ENCODE measurements at regions not wholly inside any gene's neighbourhood (a gene's known extent, or its start where the extent isn't known, plus 50 kb on each side); places are given as distances from the start of the nearest gene placed in this dataset.
"Not testable (repeated sequence)": the region's sequence is repeated elsewhere in the genome, so short reads cannot be mapped to it uniquely, and the experiment has no call there.

DNA sequence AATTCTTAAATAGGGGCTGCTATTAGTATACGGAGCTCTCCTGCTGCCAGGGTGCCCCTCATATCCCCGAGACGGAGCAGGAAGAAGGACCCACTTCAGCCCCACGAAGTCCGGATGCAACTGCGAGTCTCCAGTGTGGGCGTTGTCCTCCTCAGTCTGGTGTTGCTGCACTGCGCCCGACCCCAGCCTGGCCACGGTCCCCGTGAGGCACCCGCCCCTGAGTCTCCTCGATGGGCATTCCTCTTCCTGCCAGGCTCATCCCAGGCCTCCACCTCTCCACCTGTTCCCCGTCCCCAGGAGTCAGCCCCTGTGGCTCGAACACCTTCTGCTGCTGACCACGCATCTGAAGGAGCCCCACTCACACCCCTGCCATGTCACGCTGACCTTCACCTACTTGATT is 68.1 kb upstream of the SFSWAP start:
- no peak for DNase-seq (ENCODE audit: low read depth)
- TF ChIP-seq, protein P1, sequence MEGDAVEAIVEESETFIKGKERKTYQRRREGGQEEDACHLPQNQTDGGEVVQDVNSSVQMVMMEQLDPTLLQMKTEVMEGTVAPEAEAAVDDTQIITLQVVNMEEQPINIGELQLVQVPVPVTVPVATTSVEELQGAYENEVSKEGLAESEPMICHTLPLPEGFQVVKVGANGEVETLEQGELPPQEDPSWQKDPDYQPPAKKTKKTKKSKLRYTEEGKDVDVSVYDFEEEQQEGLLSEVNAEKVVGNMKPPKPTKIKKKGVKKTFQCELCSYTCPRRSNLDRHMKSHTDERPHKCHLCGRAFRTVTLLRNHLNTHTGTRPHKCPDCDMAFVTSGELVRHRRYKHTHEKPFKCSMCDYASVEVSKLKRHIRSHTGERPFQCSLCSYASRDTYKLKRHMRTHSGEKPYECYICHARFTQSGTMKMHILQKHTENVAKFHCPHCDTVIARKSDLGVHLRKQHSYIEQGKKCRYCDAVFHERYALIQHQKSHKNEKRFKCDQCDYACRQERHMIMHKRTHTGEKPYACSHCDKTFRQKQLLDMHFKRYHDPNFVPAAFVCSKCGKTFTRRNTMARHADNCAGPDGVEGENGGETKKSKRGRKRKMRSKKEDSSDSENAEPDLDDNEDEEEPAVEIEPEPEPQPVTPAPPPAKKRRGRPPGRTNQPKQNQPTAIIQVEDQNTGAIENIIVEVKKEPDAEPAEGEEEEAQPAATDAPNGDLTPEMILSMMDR (IDR thresholded peaks at IDR 0.05; ENCODE audit: control insufficient read depth, extremely low read depth, insufficient read depth) = no peak
- H3K4me3 ChIP-seq (ENCODE audit: low read depth, low read length) = no peak overlapping the region

DNA sequence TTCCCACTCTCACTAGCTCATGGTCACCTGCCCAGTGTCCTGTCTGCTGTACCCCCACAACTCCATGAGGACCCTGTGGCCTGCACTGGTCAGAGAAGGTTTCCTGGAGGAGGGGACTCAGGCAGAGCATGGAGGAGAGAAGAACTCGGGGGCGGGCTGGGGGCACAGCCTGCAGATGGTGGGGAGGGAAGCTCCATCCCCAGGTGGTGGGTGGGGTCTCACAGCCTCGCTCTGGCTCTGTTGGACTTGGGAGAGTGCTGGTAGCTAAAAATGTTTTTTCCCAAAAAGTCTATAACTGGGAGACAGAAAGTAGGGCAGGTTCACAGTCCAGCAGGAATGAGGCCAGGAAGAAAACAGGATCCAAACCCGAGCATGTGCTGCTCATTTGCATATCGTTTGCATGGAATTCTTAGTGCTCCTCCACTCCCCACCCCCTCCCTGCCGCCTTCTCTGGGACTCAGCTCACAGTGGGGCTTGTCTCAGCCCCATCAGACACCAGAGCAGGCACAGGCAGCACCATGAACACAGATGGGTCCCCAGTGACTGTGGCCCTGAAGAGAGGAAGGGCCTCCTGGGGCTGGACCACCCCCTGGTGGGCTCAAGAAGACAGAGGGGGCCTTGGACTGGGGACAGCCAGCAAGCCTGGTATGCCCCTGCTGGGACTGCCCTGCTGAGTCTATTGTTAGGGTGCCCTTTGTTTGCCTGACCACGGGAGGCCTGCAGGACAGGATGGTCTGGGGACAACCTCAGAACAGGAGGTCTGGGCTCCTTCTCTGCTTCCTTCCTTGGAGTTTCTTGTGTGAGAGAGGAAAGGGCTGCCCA is 67.0 kb upstream of the SFSWAP start:
- TF ChIP-seq, protein P1 (IDR thresholded peaks at IDR 0.05; ENCODE audit: control insufficient read depth, extremely low read depth, insufficient read depth) = no peak
- H3K4me3 ChIP-seq (ENCODE audit: low read depth, low read length) = no peak overlapping the region
- DNase-seq (ENCODE audit: low read depth) = no peak

DNA sequence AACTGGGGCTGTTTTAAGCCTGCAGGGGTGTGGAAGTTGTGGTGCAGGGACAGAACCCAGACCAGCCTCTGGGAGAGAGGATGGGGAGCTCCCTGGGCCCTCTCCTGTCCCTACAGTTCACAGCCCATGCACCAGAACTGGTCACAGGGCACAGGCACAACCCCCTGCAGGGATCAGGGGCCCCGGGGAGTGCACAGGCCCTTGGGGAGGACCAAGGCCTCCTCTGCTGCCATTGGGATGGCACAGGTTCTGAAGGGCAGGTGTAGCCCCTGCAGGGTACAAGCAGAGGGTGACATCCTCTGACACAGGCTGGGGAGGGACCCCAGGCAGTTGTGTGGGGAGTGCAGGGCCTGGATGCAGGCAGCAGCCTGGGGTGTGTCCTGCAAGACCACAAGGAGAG is 66.4 kb upstream of the SFSWAP start:
- TF ChIP-seq, protein P1 (IDR thresholded peaks at IDR 0.05; ENCODE audit: control insufficient read depth, extremely low read depth, insufficient read depth) = no peak
- H3K4me3 ChIP-seq (ENCODE audit: low read depth, low read length) = no peak overlapping the region
- DNase-seq (ENCODE audit: low read depth) = no peak

DNA sequence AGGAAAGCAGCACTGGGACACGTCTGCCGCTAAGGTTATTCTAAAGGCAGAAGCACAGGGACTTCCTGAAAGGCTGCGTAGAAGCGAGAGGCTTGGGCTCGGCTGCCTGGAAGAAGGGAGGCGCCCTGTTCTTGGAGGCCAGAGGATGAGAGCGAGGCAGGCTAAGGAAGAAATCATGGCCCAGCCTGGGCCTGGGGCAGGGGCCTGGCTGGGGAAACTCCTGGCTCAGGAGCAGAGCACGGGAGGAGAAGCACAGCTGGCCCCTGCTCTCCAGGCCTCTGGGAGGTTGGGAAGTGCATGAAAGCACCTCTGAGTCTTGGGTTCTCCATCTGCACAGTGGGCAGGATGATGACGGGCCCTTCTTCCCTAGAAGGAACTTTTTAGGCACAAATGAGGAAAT is 66.0 kb upstream of the SFSWAP start:
- DNase-seq (ENCODE audit: low read depth); H3K4me3 ChIP-seq (ENCODE audit: low read depth, low read length): not testable (repeated sequence)

DNA sequence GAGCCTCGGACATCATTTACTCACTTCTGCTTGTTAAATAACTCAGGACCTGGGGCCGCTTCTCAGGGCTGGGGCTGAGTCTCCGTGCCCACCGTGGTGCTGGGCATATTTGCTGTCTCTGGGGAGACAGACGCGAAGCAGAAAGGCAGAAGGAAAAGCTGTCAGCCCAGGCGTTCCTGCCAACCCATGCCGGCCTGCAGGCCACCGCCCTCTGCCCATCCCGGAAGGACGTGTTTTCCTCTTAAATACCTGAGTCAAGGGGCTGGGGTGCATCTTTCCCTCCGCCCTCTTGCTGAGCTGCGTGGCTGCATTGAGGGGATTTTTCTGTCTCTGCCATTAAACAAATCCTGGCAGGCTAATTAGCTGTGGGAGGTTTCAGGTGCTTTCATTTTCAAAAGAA is 65.3 kb upstream of the SFSWAP start:
- DNase-seq (ENCODE audit: low read depth); H3K4me3 ChIP-seq (ENCODE audit: low read depth, low read length): not testable (repeated sequence)

DNA sequence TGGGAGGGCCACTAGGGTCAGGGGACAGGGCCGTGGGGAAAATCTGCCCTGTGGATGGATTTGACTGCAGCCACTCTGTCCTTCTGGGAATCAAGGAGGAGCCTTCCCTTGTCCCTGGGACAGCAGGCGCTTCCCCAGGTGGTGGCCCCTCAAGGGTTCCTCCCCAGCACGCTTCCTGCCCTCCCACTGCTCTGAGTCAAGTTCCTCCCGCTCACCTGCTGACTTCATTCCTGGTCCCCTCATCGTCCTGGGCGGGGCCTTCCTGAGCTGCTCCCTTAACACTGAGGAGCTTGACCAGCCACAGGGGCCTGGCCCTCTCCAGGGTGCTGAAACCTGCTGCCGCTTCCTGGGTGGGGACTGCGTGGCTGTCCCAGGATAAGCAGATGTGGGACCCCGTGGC is 64.4 kb upstream of the SFSWAP start:
- H3K4me3 ChIP-seq (ENCODE audit: low read depth, low read length); DNase-seq (ENCODE audit: low read depth): not testable (repeated sequence)

DNA sequence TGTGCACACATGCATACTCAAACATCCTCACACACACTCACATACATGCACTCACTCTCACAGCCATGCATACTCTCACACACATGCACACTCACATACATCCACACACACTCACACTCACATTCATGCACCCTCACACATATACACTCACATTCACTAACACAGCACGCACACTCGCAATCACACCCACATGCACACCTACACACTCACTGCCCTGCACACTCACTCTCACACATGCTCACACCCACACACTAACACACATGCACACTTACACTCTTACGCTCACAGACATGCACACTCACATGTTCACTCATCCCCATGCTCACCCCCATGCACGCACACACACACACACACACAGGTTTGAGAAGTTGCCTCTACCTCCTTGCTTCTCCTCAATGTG is 63.2 kb upstream of the SFSWAP start:
- DNase-seq (ENCODE audit: low read depth) = no peak
- TF ChIP-seq, protein P1 (IDR thresholded peaks at IDR 0.05; ENCODE audit: control insufficient read depth, extremely low read depth, insufficient read depth) = no peak
- no peak overlapping the region for H3K4me3 ChIP-seq (ENCODE audit: low read depth, low read length)

DNA sequence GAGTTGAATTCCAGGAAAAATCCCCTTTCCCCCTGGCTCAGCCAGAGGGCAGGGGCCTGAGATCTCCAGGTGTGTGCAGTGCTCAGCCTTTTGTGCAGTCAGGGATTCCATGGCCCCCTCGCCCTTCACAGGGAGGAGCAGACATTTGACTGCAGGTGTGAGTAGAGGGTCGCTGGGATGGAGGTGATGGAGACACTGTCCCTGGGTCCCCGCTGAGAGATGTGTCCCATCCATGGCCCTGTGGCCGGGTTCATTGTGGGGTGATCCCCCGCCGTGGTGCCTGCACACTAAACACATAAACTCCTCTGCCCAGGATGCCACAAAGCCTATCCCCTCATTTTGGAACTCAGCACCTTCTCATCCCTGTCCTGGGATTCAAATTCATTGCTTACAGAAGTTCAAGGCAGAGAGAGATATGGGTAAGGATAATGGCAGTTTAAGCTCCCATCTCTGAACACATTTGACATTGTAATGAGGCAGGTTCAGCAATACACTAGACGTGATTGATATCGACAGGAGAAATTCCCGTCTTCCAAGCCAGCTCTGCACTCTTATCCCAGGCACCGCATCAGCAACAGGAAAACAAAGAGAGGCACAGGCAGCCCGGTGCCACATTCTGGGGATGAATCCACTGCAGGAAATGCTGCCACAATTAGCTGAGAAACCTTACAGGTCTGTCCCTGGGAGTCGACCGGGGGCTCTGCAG is 55.3 kb upstream of the SFSWAP start:
- DNase-seq (ENCODE audit: low read depth); H3K4me3 ChIP-seq (ENCODE audit: low read depth, low read length): not testable (repeated sequence)

DNA sequence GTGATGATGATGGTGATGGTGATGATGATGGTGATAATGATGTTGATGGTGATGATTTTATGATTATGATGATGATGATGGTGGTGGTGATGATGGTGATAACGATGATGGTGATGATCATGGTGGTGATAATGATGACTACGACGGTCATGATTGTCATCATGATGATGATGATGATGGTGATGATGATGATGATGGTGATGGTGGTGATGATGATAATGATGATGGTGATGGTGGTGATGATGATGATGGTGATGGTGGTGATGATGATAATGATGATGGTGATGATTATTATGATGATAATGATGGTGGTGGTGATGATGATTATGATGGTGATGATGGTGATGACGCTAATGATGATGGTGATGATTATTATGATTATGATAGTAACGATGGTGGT is 54.1 kb upstream of the SFSWAP start:
- DNase-seq (ENCODE audit: low read depth); H3K4me3 ChIP-seq (ENCODE audit: low read depth, low read length): not testable (repeated sequence)

DNA sequence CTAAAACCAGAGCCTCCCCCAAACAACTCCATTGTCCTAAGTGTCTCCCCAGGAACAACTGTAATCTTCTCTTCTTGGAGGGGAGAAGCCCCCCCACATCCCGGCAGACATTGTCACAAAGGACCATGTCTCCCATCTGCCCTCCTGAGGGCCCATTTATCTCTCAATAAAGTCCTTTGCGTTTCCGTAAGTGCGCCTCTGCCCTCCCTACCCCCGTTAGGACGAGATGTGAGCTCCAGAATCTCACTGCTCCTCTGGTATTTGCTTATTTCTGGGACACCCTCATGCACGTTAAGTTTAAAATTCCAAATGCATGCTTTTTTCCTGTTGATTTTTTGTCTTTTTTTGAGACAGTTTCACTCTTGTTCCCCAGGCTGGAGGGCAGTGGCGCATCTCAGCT is 52.3 kb upstream of the SFSWAP start:
- DNase-seq (ENCODE audit: low read depth); H3K4me3 ChIP-seq (ENCODE audit: low read depth, low read length): not testable (repeated sequence)

DNA sequence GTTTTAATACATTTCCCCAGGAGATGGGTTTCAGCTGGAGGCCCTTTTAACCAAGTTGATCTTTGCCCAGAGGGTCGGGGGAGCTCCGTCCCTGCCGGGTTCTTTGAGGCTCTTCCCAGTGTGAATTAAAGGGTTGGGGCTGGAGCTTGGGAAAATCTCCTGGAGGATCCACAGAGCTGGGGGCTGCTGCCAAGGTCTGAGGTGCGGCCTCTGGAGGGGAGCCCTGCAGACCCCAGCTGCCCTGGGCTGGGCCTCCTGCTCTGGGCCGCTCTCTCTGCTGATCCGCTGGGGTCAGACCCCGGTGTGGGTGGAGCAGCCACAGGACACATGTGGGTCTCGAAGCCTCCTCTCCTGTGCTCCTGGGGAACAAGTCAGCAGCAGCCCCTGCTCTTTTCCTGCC is 51.4 kb upstream of the SFSWAP start:
- DNase-seq (ENCODE audit: low read depth); H3K4me3 ChIP-seq (ENCODE audit: low read depth, low read length): not testable (repeated sequence)

DNA sequence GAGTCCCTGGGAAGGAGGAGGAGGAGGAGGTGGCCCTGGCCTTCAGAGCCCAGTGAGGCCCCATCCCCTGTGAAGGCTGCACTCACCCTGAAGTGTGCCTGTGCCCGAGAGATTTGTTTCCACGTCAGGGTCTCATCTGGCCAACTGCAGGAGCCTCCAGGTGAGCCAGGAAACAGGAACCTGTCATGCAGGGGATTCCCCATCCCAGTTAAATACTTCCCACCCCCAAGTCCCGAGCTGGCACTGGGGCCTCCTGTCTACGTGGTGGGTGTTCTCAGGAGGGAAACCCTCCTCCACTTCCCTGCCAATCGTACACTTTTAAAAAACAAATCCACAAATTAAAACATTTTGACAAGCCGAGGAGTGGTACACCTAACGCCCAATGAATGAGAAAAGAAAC is 50.9 kb upstream of the SFSWAP start:
- not testable (repeated sequence) for H3K4me3 ChIP-seq (ENCODE audit: low read depth, low read length); DNase-seq (ENCODE audit: low read depth)

DNA sequence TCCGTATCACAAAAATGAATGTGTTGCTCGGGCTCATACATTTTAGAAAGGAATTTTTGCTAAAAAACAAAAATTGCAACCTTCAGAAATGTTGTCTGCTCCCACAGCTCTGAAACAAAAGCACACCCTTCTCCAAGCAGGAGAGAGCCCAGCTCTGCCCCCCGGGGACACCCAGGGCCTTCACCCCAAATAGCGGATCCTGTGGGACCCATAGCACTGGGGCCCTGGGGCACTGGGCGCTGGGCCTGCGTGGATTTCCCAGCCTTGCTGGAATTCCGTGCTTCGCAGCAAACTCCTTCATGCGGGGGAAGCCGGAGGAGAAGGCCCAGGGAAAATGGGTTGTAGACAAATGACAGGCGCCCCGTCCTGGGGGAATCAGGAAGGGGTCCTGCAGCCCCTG is 50.5 kb upstream of the SFSWAP start:
- not testable (repeated sequence) for H3K4me3 ChIP-seq (ENCODE audit: low read depth, low read length); DNase-seq (ENCODE audit: low read depth)

Data from LNCaP clone FGC (cell line).